Mesendoderm (in vitro differentiated cells): ENCODE measurements at regions not wholly inside any gene's neighbourhood (a gene's known extent, or its start where the extent isn't known, plus 50 kb on each side); places are given as distances from the start of the nearest gene placed in this dataset.

Experiments used
- DNase-seq: peaks from one replicate; pipeline ENCODE4 v3.0.0; 2013
- H2AK5ac ChIP-seq: 2 replicates; pipeline ENCODE4 v1.6.1; 2013; ENCODE audit warnings: low read length, inconsistent platforms
- H2BK120ac ChIP-seq: 2 replicates; pipeline ENCODE4 v1.6.1; 2013; ENCODE audit warnings: low read depth, mild to moderate bottlenecking, low read length, moderate library complexity, mixed read lengths
- H2BK15ac ChIP-seq: replicated peaks from 2 replicates; pipeline ENCODE4 v1.6.1; 2013; ENCODE audit warnings: low read depth, mild to moderate bottlenecking, moderate library complexity
- H2BK5ac ChIP-seq: 2 replicates; pipeline ENCODE4 v1.6.1; 2013; ENCODE audit warnings: low read length, inconsistent platforms
- H3K18ac ChIP-seq: 2 replicates; pipeline ENCODE4 v1.6.1; 2013; ENCODE audit warnings: mild to moderate bottlenecking, low read length, mixed read lengths
- H3K23ac ChIP-seq: one replicate; pipeline ENCODE4 v1.6.1; 2013; ENCODE audit warnings: low read length
- H3K27ac ChIP-seq: 2 replicates; pipeline ENCODE4 v1.5.1; 2013; ENCODE audit warnings: low read depth, mild to moderate bottlenecking, inconsistent platforms, low read length, moderate library complexity
- H3K27me3 ChIP-seq: 2 replicates; pipeline ENCODE4 v1.6.1; 2013; ENCODE audit warnings: low read length, control low read depth, mild to moderate bottlenecking, inconsistent platforms; ENCODE audit not compliant: insufficient read depth, poor library complexity
- H3K36me3 ChIP-seq: 2 replicates; pipeline ENCODE4 v1.6.1; 2013; ENCODE audit warnings: low read length, inconsistent platforms; ENCODE audit not compliant: control insufficient read depth, insufficient read depth
- H3K4ac ChIP-seq: one replicate; pipeline ENCODE4 v1.6.1; 2013; ENCODE audit warnings: low read depth, mild to moderate bottlenecking, low read length, moderate library complexity
- H3K4me1 ChIP-seq: 2 replicates; pipeline ENCODE4 v1.6.1; 2013; ENCODE audit warnings: low read depth, low read length, inconsistent platforms; ENCODE audit not compliant: control insufficient read depth
- H3K4me2 ChIP-seq: 2 replicates; pipeline ENCODE4 v1.6.1; 2013; ENCODE audit warnings: low read length
- H3K4me3 ChIP-seq: 2 replicates; pipeline ENCODE4 v1.5.1; 2013; ENCODE audit warnings: mild to moderate bottlenecking, low read length
- H3K56ac ChIP-seq: one replicate; pipeline ENCODE4 v1.6.1; 2013; ENCODE audit warnings: low read length
- H3K79me1 ChIP-seq: 2 replicates; pipeline ENCODE4 v1.6.1; 2013; ENCODE audit warnings: low read length, inconsistent platforms
- H3K79me2 ChIP-seq: 2 replicates; pipeline ENCODE4 v1.6.1; 2013; ENCODE audit warnings: mild to moderate bottlenecking, low read length; ENCODE audit not compliant: control insufficient read depth, insufficient read depth
- H3K9ac ChIP-seq: 2 replicates; pipeline ENCODE4 v1.6.1; 2013; ENCODE audit warnings: low read length, inconsistent platforms
- H4K5ac ChIP-seq: one replicate; pipeline ENCODE4 v1.6.1; 2013; ENCODE audit warnings: low read length
- H4K8ac ChIP-seq: one replicate; pipeline ENCODE4 v1.6.1; 2013; ENCODE audit warnings: low read depth, mild to moderate bottlenecking, control low read depth, low read length, moderate library complexity
- WGBS: extraction: QIAGEN DNeasy Blood & Tissue Kit; methylation state at CpG from one replicate; pipeline ENCODE4 v1.1.7; 2013; ENCODE audit warnings: low lambda C conversion rate, missing lambda C conversion rate; ENCODE audit not compliant: insufficient coverage; ENCODE audit errors: extremely low coverage; 5-methylcytosine and 5-hydroxymethylcytosine counted together

- Histone ChIP-seq H4K5ac (no peak overlapping the region), H3K4me2 (no peak overlapping the region), H2BK15ac (no peak overlapping the region), H3K79me1 (no peaks in the 10 kb centered on the region), H3K79me2 (no peaks in the 10 kb centered on the region), H3K56ac (no peak overlapping the region), H3K27me3 (no peaks in the 10 kb centered on the region), H4K8ac (no peak overlapping the region), H3K23ac (no peak overlapping the region), H3K4me3 (no peak overlapping the region), H3K4me1 (no peaks in the 10 kb centered on the region), H3K18ac (no peak overlapping the region), H3K36me3 (no peaks in the 10 kb centered on the region), H3K27ac (no peak overlapping the region), H3K4ac (no peak overlapping the region), H2AK5ac (no peak overlapping the region), H2BK5ac (no peak overlapping the region), H3K9ac (no peak overlapping the region), H2BK120ac (no peak overlapping the region)
- WGBS: no CpG with 5 or more reads among the region's 1 CpG
- no peak for DNase-seq
Measured at GRCh38 chr4:136551753-136552152, 980.5 kb downstream of the PCDH18 start.

GRCh38 chr4:136540747-136541146 is 991.5 kb downstream of the PCDH18 start:
- Histone ChIP-seq H3K4ac (no peak overlapping the region), H3K18ac (no peak overlapping the region), H3K79me2 (no peaks in the 10 kb centered on the region), H3K23ac (no peak overlapping the region), H3K79me1 (no peaks in the 10 kb centered on the region), H2AK5ac (no peak overlapping the region), H2BK15ac (no peak overlapping the region), H3K9ac (no peak overlapping the region), H3K4me2 (no peak overlapping the region), H4K8ac (no peak overlapping the region), H2BK5ac (no peak overlapping the region), H3K36me3 (no peaks in the 10 kb centered on the region), H3K56ac (no peak overlapping the region), H4K5ac (no peak overlapping the region), H2BK120ac (no peak overlapping the region), H3K27ac (no peak overlapping the region), H3K4me3 (no peak overlapping the region), H3K4me1 (no peaks in the 10 kb centered on the region), H3K27me3 (no peaks in the 10 kb centered on the region)
- WGBS: 100% methylated on average over 2 of the region's 2 CpGs
- no peak for DNase-seq

GRCh38 chr4:136528131-136528530 is 1004.2 kb downstream of the PCDH18 start:
- no peak for DNase-seq
- Histone ChIP-seq H2BK5ac (no peak overlapping the region), H3K4ac (no peak overlapping the region), H3K79me1 (no peaks in the 10 kb centered on the region), H3K27me3 (no peaks in the 10 kb centered on the region), H4K8ac (no peak overlapping the region), H4K5ac (no peak overlapping the region), H3K23ac (no peak overlapping the region), H3K79me2 (no peaks in the 10 kb centered on the region), H2BK120ac (no peak overlapping the region), H2AK5ac (no peak overlapping the region), H3K4me3 (no peak overlapping the region), H3K4me1 (no peaks in the 10 kb centered on the region), H3K9ac (no peak overlapping the region), H3K4me2 (no peak overlapping the region), H3K36me3 (no peaks in the 10 kb centered on the region), H3K27ac (no peak overlapping the region), H3K18ac (no peak overlapping the region), H3K56ac (no peak overlapping the region), H2BK15ac (no peak overlapping the region)

- no peak overlapping the region for H3K23ac ChIP-seq
- no peak overlapping the region for H4K8ac ChIP-seq
- WGBS: no CpG with 5 or more reads among the region's 2 CpGs
- H3K36me3 ChIP-seq: no peaks in the 10 kb centered on the region
- no peaks in the 10 kb centered on the region for H3K79me2 ChIP-seq
- no peak for DNase-seq
- H3K9ac ChIP-seq: no peak overlapping the region
- no peak overlapping the region for H2BK15ac ChIP-seq
- no peak overlapping the region for H2BK5ac ChIP-seq
- H3K4me1 ChIP-seq: no peaks in the 10 kb centered on the region
- H2AK5ac ChIP-seq: no peak overlapping the region
- H3K4ac ChIP-seq: no peak overlapping the region
- H3K18ac ChIP-seq: no peak overlapping the region
- no peak overlapping the region for H3K4me3 ChIP-seq
- no peak overlapping the region for H3K56ac ChIP-seq
- no peak overlapping the region for H4K5ac ChIP-seq
- no peak overlapping the region for H3K4me2 ChIP-seq
- no peak overlapping the region for H3K27ac ChIP-seq
- H2BK120ac ChIP-seq: no peak overlapping the region
- H3K27me3 ChIP-seq: no peaks in the 10 kb centered on the region
- no peaks in the 10 kb centered on the region for H3K79me1 ChIP-seq
Measured at GRCh38 chr4:136526517-136526916, 1005.8 kb downstream of the PCDH18 start.

- Histone ChIP-seq H4K5ac (no peak overlapping the region), H2BK5ac (no peak overlapping the region), H3K79me2 (no peaks in the 10 kb centered on the region), H3K4me3 (no peak overlapping the region), H3K18ac (no peak overlapping the region), H2BK120ac (no peak overlapping the region), H3K23ac (no peak overlapping the region), H3K79me1 (no peaks in the 10 kb centered on the region), H4K8ac (no peak overlapping the region), H2AK5ac (no peak overlapping the region), H3K4ac (no peak overlapping the region), H3K9ac (no peak overlapping the region), H3K56ac (no peak overlapping the region), H2BK15ac (no peak overlapping the region), H3K27ac (no peak overlapping the region), H3K4me1 (no peaks in the 10 kb centered on the region), H3K4me2 (no peak overlapping the region), H3K36me3 (no peaks in the 10 kb centered on the region), H3K27me3 (no peaks in the 10 kb centered on the region)
- no peak for DNase-seq
- WGBS: no CpG with 5 or more reads among the region's 2 CpGs
Measured at GRCh38 chr4:136524039-136524438, 1008.3 kb downstream of the PCDH18 start.

- no peak overlapping the region for H3K4me2 ChIP-seq
- H3K36me3 ChIP-seq: no peaks in the 10 kb centered on the region
- no peak for DNase-seq
- H3K27ac ChIP-seq: no peak overlapping the region
- no peaks in the 10 kb centered on the region for H3K79me1 ChIP-seq
- H4K5ac ChIP-seq: no peak overlapping the region
- H2BK5ac ChIP-seq: no peak overlapping the region
- H3K79me2 ChIP-seq: no peaks in the 10 kb centered on the region
- H3K23ac ChIP-seq: no peak overlapping the region
- no peak overlapping the region for H3K4me3 ChIP-seq
- no peak overlapping the region for H2BK15ac ChIP-seq
- H3K4me1 ChIP-seq: no peaks in the 10 kb centered on the region
- no peak overlapping the region for H3K9ac ChIP-seq
- 100% methylated on average over 1 of the region's 3 CpGs for WGBS
- no peak overlapping the region for H3K4ac ChIP-seq
- no peak overlapping the region for H4K8ac ChIP-seq
- H3K18ac ChIP-seq: no peak overlapping the region
- no peak overlapping the region for H2AK5ac ChIP-seq
- no peaks in the 10 kb centered on the region for H3K27me3 ChIP-seq
- H2BK120ac ChIP-seq: no peak overlapping the region
- H3K56ac ChIP-seq: no peak overlapping the region
Measured at GRCh38 chr4:136516371-136516770, 1015.9 kb downstream of the PCDH18 start.
